ENCODE measurements at regions not wholly inside any gene's neighbourhood (a gene's known extent, or its start where the extent isn't known, plus 50 kb on each side); places are given as distances from the start of the nearest gene placed in this dataset.

DNA sequence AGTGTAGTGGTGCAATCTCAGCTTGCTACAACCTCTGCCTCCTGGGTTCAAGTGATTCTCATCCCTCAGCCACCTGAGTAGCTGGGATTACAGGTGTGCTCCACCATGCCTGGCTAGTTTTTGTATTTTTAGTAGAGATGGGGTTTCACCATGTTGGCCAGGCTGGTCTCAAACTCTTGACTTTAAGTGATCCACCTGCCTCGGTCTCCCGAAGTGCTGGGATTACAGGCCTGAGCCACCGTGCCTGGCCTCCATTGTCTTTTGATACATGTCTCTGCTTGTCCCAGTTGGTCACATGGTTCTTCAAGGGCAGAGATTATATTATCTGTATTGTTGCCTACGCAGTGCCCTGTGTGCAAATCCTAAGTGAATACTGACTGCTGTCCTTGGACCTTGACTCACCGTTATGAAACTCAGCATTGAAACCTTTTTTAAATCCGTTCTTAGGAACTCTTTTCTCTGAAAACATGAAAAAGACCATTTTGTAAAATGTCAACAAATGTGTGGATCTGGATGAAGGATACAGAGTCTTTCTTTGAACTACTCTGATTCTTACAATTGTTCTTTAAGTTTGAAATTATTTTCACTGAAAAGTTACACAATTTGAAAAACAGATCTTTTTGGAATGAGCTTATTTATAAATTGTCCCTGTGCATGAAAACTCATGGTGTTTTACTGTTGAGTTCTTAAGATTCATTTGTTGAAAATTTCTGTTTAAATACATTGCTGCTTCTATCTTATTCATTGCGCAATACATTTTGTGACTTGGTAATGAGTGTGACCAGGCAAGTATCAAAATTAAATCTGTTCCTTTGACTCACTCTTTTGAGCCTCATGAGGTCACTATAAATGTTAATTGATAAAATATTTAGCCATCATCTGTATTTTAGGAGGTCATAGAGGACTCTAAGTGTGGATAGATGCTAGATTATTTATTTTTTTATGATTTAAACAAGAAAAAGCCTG is 293.5 kb downstream of the UTRN start (continued):
- TF ChIP-seq PCBP1 (IDR thresholded peaks at IDR 0.05; ENCODE audit: borderline replicate concordance, low read depth, low read length): no peak
- peak; percentile 64; the same call in 1 of the 2 replicates for TF ChIP-seq ZNF761 (CRISPR knock-in tag; conservative IDR thresholded peaks at IDR 0.05)
- TF ChIP-seq CHD4 (IDR thresholded peaks at IDR 0.05; ENCODE audit: borderline replicate concordance, low read length): peak; percentile 76; the same call in 1 of the 2 replicates
- TF ChIP-seq, protein P1, sequence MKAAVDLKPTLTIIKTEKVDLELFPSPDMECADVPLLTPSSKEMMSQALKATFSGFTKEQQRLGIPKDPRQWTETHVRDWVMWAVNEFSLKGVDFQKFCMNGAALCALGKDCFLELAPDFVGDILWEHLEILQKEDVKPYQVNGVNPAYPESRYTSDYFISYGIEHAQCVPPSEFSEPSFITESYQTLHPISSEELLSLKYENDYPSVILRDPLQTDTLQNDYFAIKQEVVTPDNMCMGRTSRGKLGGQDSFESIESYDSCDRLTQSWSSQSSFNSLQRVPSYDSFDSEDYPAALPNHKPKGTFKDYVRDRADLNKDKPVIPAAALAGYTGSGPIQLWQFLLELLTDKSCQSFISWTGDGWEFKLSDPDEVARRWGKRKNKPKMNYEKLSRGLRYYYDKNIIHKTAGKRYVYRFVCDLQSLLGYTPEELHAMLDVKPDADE (CRISPR knock-in tag; IDR thresholded peaks at IDR 0.05): no peak
- no peak for TF ChIP-seq ZNF709 (CRISPR knock-in tag; IDR thresholded peaks at IDR 0.05)
- TF ChIP-seq, protein P2, sequence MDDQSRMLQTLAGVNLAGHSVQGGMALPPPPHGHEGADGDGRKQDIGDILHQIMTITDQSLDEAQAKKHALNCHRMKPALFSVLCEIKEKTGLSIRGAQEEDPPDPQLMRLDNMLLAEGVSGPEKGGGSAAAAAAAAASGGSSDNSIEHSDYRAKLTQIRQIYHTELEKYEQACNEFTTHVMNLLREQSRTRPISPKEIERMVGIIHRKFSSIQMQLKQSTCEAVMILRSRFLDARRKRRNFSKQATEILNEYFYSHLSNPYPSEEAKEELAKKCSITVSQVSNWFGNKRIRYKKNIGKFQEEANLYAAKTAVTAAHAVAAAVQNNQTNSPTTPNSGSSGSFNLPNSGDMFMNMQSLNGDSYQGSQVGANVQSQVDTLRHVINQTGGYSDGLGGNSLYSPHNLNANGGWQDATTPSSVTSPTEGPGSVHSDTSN (CRISPR knock-in tag; IDR thresholded peaks at IDR 0.05; ENCODE audit: borderline replicate concordance): no peak
- TF ChIP-seq SNAPC2 (CRISPR knock-in tag; IDR thresholded peaks at IDR 0.05): peak; percentile 58; the same call in 1 of the 2 replicates
- no peak; the same call in 1 of the 2 replicates for TF ChIP-seq ETV5 (CRISPR knock-in tag; IDR thresholded peaks at IDR 0.05; ENCODE audit: borderline replicate concordance)
- TF ChIP-seq ASH2L (IDR thresholded peaks at IDR 0.05; ENCODE audit: insufficient read length, low read depth, low read length): peak; percentile 50
- TF ChIP-seq, protein P3, sequence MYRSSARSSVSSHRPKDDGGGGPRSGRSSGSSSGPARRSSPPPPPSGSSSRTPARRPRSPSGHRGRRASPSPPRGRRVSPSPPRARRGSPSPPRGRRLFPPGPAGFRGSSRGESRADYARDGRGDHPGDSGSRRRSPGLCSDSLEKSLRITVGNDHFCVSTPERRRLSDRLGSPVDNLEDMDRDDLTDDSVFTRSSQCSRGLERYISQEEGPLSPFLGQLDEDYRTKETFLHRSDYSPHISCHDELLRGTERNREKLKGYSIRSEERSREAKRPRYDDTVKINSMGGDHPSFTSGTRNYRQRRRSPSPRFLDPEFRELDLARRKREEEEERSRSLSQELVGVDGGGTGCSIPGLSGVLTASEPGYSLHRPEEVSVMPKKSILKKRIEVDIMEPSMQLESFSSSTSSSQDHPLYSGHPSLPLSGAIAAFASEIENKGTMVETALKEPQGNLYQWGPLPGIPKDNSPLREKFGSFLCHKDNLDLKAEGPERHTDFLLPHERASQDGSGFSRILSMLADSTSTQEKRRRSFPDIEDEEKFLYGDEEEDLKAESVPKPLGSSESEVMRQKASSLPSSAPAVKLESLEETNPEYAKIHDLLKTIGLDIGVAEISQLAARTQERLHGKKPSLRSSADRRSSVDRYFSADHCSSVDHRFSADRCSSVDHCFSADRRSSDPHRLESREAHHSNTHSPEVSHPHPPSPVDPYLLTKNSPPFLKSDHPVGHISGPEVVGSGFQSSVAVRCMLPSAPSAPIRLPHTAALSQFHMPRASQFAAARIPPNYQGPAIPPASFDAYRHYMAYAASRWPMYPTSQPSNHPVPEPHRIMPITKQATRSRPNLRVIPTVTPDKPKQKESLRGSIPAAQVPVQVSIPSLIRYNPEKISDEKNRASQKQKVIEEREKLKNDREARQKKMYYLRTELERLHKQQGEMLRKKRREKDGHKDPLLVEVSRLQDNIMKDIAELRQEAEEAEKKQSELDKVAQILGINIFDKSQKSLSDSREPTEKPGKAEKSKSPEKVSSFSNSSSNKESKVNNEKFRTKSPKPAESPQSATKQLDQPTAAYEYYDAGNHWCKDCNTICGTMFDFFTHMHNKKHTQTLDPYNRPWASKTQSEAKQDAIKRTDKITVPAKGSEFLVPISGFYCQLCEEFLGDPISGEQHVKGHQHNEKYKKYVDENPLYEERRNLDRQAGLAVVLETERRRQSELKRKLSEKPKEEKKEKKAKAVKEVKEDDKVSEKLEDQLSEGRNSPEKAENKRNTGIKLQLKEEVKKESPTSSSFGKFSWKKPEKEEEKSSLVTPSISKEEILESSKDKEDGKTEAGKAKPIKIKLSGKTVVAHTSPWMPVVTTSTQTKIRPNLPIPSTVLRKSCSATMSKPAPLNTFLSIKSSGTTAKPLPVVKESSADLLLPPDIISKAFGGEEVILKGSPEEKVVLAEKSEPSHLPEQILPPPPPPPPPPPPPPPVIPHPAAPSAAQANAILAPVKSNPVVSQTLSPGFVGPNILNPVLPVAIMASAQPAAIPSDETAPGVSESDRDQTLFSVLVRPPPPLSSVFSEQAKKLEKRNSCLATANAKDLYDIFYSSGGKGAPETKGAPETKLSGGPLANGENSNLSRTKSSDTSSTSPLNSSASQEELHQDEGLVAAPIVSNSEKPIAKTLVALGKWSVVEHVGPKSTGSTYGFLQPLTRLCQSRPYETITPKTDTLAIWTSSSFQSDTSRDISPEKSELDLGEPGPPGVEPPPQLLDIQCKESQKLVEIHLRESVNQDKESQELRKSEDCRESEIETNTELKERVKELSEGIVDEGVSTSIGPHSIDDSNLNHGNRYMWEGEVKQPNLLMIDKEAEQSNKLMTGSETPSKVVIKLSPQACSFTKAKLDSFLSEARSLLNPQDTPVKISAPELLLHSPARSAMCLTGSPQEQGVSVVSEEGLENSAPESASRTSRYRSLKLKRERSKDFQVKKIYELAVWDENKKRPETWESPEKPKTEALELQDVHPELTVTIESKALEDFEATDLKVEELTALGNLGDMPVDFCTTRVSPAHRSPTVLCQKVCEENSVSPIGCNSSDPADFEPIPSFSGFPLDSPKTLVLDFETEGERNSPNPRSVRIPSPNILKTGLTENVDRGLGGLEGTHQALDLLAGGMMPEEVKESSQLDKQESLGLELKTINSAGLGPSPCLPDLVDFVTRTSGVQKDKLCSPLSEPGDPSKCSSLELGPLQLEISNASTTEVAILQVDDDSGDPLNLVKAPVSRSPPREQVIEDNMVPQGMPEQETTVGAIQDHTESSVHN (CRISPR knock-in tag; IDR thresholded peaks at IDR 0.05): no peak
- TF ChIP-seq NPAS2 (CRISPR knock-in tag; IDR thresholded peaks at IDR 0.05; ENCODE audit: borderline replicate concordance): no peak
- TF ChIP-seq, protein P4, sequence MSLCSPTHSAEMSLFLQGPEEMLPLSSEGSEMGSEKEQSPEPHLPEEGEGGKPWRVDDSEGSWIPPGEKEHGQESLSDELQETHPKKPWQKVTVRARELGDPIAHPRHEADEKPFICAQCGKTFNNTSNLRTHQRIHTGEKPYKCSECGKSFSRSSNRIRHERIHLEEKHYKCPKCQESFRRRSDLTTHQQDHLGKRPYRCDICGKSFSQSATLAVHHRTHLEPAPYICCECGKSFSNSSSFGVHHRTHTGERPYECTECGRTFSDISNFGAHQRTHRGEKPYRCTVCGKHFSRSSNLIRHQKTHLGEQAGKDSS (CRISPR knock-in tag; IDR thresholded peaks at IDR 0.05; ENCODE audit: borderline replicate concordance, low read depth): no peak
- TF ChIP-seq CBFB (CRISPR knock-in tag; IDR thresholded peaks at IDR 0.05): no peak
- TF ChIP-seq RXRA (CRISPR knock-in tag; IDR thresholded peaks at IDR 0.05): peak; percentile 44
- no peak for TF ChIP-seq SP140L (CRISPR knock-in tag; IDR thresholded peaks at IDR 0.05; ENCODE audit: borderline replicate concordance)
- peak; percentile 34; the same call in 1 of the 2 replicates for TF ChIP-seq CCDC6 (CRISPR knock-in tag; IDR thresholded peaks at IDR 0.05)
- TF ChIP-seq HNRNPLL (IDR thresholded peaks at IDR 0.05; ENCODE audit: low read depth, low read length, poor library complexity, severe bottlenecking): no peak

All from HepG2 (cell line).